ENCODE measurements at regions not wholly inside any gene's neighbourhood (a gene's known extent, or its start where the extent isn't known, plus 50 kb on each side); places are given as distances from the start of the nearest gene placed in this dataset.

- WGBS (ENCODE audit: insufficient coverage), result 84% methylated on average over 7 of the region's 7 CpGs
- Mint-ChIP-seq H3K4me1 (no peaks in the 10 kb centered on the region), H3K4me3 (no peak overlapping the region)
These were observed 829.3 kb upstream of the BRINP3 start for GRCh38 chr1:191306916-191307315.

DNA sequence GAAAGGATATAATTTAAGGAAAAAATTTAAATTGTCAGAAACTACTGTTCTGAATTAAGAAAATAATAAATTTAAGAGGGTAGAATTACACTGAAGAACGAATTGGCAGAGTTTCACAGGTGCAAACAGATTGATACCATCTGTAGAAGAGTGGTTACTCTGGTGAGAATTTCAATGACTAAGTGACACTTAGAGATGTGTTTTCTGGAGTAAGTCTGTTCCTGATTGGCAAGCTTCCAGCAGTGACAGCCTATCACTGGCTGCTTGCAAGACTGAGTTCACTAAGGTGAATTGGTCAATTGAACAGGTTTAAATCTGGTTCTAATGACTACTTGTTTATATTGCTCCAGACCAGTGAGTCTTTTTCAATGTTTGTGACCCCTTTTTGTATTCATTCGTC is 838.2 kb upstream of the RGS18 start:
- DNase-seq, result no peak
- H3K4me3 Mint-ChIP-seq, result no peak overlapping the region
- 58% methylated on average over 1 of the region's 2 CpGs for WGBS (ENCODE audit: insufficient coverage)
- no peaks in the 10 kb centered on the region for H3K36me3 Mint-ChIP-seq
- H3K4me3 ChIP-seq (ENCODE audit: low read length), result no peak overlapping the region
- no peaks in the 10 kb centered on the region for H3K4me1 ChIP-seq (ENCODE audit: control insufficient read depth, insufficient read depth, low read length)
- no peak overlapping the region for H3K27ac ChIP-seq (ENCODE audit: low read length)
- H3K27ac Mint-ChIP-seq, result no peak overlapping the region
- intact Hi-C loops (cut with micrococcal nuclease), result no loop called here
- H3K27me3 Mint-ChIP-seq (ENCODE audit: low read depth in 2 of 2), result no peaks in the 10 kb centered on the region
- H3K9me3 ChIP-seq (ENCODE audit: control insufficient read depth, insufficient read depth, low read length), result no peaks in the 10 kb centered on the region
- H3K27me3 ChIP-seq (ENCODE audit: control insufficient read depth, insufficient read depth, low read length), result no peaks in the 10 kb centered on the region
- no peaks in the 10 kb centered on the region for H3K36me3 ChIP-seq (ENCODE audit: control insufficient read depth, insufficient read depth, low read length)
- H3K9me3 Mint-ChIP-seq, result peaks cover 3 to 4% of the 10 kb centered on the region in 2 donors
- ATAC-seq, result no peak
- no peak for TF ChIP-seq CTCF (IDR thresholded peaks at IDR 0.05)
- H3K4me1 Mint-ChIP-seq, result no peaks in the 10 kb centered on the region

More at GRCh38 chr1:191306916-191307315, 829.3 kb upstream of the BRINP3 start:
- Histone ChIP-seq H3K4me3 (ENCODE audit: low read length) (no peak overlapping the region), H3K4me1 (ENCODE audit: control insufficient read depth, insufficient read depth, low read length) (no peaks in the 10 kb centered on the region), H3K36me3 (ENCODE audit: control insufficient read depth, insufficient read depth, low read length) (no peaks in the 10 kb centered on the region), H3K27ac (ENCODE audit: low read length) (no peak overlapping the region), H3K27me3 (ENCODE audit: control insufficient read depth, insufficient read depth, low read length) (no peaks in the 10 kb centered on the region), H3K9me3 (ENCODE audit: control insufficient read depth, insufficient read depth, low read length) (peaks cover 17% of the 10 kb centered on the region)
- DNase-seq (no peak), ATAC-seq (no peak)
- no peaks in the 10 kb centered on the region for H3K27me3 Mint-ChIP-seq (ENCODE audit: low read depth in 2 of 2)
- peaks cover 12% of the 10 kb centered on the region in 2 donors for H3K9me3 Mint-ChIP-seq
- intact Hi-C loops (cut with micrococcal nuclease), result no loop called here
- no peak for TF ChIP-seq CTCF (IDR thresholded peaks at IDR 0.05)
- H3K36me3 Mint-ChIP-seq, result no peaks in the 10 kb centered on the region
- H3K27ac Mint-ChIP-seq, result no peak overlapping the region

DNA sequence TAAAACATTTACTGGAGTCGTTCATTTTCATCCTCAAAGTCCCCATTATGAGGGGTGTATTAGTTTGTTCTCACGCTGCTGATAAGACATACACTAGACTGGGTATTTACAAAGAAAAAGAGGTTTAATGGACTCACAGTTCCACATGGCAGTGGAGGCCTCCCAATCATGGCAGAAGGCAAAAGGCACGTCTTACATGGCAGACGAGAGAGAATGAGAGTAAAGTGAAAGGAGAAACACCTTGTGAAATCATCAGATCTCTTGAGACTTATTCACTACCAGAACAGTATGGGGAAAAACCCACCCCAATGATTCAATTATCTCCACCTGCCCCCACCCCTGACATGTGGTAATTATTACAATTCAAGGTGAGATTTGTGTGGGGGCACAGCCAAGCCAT is 830.4 kb upstream of the RGS18 start:
- Histone ChIP-seq H3K27ac (ENCODE audit: low read length) (no peak overlapping the region), H3K27me3 (ENCODE audit: control insufficient read depth, insufficient read depth, low read length) (no peaks in the 10 kb centered on the region), H3K4me3 (ENCODE audit: low read length) (no peak overlapping the region), H3K9me3 (ENCODE audit: control insufficient read depth, insufficient read depth, low read length) (peaks cover 3% of the 10 kb centered on the region), H3K36me3 (ENCODE audit: control insufficient read depth, insufficient read depth, low read length) (no peaks in the 10 kb centered on the region), H3K4me1 (ENCODE audit: control insufficient read depth, insufficient read depth, low read length) (no peaks in the 10 kb centered on the region)
- Mint-ChIP-seq H3K36me3 (peaks cover 7% of the 10 kb centered on the region), H3K27me3 (ENCODE audit: low read depth in 2 of 2) (no peaks in the 10 kb centered on the region), H3K27ac (no peak overlapping the region), H3K4me1 (no peaks in the 10 kb centered on the region), H3K4me3 (no peak overlapping the region), H3K9me3 (peaks cover 11 to 13% of the 10 kb centered on the region in 2 donors)
- intact Hi-C loops (cut with micrococcal nuclease), result no loop called here
- no peak for ATAC-seq
- no peak for DNase-seq
- WGBS (ENCODE audit: insufficient coverage), result 87% methylated on average over 3 of the region's 4 CpGs
- TF ChIP-seq CTCF (IDR thresholded peaks at IDR 0.05), result no peak

DNA sequence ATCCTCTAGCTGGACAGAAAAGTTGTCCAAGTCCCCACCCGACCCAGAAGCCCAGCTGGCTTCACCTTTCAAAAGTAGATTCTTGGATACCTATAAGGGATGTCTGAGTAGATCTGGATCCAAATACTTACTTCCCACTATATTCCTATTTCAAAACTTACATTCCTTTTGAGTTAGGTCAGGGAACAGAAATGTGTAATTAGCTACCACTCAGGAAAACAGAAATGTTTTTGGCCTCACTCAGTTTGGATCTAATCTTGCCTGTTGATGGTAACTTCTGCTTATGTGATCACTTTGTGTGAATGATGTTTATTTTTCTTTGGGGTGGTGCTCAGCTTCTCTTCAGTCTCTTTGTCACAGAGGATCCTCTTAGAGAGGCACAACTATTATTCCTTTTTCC is 814.4 kb upstream of the RGS18 start:
- DNase-seq (no peak), ATAC-seq (no peak)
- Histone ChIP-seq H3K27ac (ENCODE audit: low read length) (no peak overlapping the region), H3K36me3 (ENCODE audit: control insufficient read depth, insufficient read depth, low read length) (no peaks in the 10 kb centered on the region), H3K27me3 (ENCODE audit: control insufficient read depth, insufficient read depth, low read length) (no peaks in the 10 kb centered on the region), H3K4me1 (ENCODE audit: control insufficient read depth, insufficient read depth, low read length) (no peaks in the 10 kb centered on the region), H3K9me3 (ENCODE audit: control insufficient read depth, insufficient read depth, low read length) (peaks cover 6% of the 10 kb centered on the region), H3K4me3 (ENCODE audit: low read length) (no peak overlapping the region)
- no CpG with 5 or more reads among the region's 1 CpG for WGBS (ENCODE audit: insufficient coverage)
- no peaks in the 10 kb centered on the region for H3K4me1 Mint-ChIP-seq
- H3K4me3 Mint-ChIP-seq, result no peak overlapping the region
- intact Hi-C loops (cut with micrococcal nuclease), result no loop called here
- H3K9me3 Mint-ChIP-seq, result peaks cover 13 to 15% of the 10 kb centered on the region in 2 donors
- H3K36me3 Mint-ChIP-seq, result no peaks in the 10 kb centered on the region
- H3K27ac Mint-ChIP-seq, result no peak overlapping the region
- no peaks in the 10 kb centered on the region for H3K27me3 Mint-ChIP-seq (ENCODE audit: low read depth in 2 of 2)
- no peak for TF ChIP-seq CTCF (IDR thresholded peaks at IDR 0.05)

Data from natural killer cell (primary cell).